Glomerular endothelial cell (primary cell): ENCODE measurements at regions not wholly inside any gene's neighbourhood (a gene's known extent, or its start where the extent isn't known, plus 50 kb on each side); places are given as distances from the start of the nearest gene placed in this dataset.
"Not testable (repeated sequence)": the region's sequence is repeated elsewhere in the genome, so short reads cannot be mapped to it uniquely, and the experiment has no call there.

ENCODE experiments used
- DNase-seq: peaks from one replicate; pipeline ENCODE4 v3.0.0-alpha.2; 2011; ENCODE audit warnings: low read depth, low spot score; ENCODE audit errors: extremely low read depth

DNA sequence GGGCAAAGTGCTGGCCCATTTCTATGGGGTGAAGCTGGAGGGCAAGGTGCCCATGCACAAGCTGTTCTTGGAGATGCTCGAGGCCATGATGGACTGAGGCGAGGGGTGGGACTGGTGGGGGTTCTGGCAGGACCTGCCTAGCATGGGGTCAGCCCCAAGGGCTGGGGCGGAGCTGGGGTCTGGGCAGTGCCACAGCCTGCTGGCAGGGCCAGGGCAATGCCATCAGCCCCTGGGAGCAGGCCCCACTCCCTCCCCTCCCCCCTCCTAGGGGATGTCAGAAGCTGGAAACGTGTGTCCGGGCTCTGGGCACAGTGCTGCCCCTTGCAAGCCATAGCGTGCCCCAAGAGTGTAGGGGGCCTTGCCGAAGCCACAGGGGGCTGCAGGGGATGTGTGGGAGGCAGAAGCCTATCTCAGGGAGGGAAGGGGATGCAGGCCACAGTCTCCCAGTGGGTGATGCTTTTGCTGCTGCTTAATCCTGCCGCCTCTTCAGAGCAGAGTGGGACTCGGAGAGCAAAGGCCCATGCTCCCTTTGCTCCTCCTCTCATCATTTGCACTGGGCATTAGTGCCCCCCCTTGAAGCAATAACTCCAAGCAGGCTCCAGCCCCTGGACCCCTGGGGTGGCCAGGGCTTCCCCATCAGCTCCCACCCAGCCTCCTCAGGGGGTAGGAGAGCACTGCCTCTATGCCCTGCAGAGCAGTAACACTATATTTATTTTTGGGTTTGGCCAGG, 85.2 kb downstream of the MRPL57 start:
- not testable (repeated sequence) for DNase-seq

DNA sequence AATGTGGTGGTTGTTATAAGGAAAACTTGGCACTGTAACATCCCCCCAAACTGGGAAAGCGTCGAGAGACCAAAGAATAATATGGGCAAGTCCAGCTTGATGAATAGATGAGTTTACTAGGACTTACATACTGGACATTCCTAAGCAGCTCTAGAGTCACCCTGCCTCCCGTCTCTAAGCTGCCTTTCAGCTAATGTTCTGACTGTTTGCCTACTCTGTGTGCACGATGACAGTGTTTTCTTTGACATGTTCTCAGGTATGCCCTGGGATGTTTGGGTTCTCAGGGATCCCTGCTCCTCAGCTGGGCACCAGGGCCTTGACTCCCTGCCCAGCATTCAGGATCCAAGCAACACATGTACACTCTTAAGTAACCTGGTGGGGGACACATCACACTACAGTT, 87.5 kb downstream of the MRPL57 start:
- not testable (repeated sequence) for DNase-seq

DNA sequence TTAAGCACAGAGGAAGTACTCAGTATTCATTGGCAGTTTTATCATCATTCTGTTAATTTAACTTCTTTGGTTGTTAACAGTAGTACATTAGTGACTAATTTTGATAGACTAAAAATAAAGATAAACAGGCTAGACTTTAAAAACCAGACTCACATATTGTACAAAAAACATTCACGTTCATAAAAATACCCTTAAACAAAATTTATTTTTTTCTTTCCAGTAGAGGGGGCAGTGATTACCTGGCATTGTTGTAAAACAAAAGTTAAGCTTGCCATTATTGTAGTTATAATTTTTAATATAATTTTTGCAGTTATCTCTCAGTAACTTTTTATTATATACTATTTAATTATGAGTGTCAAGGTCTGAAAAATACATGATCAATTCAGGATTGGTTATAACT, 92.0 kb downstream of the MRPL57 start:
- DNase-seq = not testable (repeated sequence)

DNA sequence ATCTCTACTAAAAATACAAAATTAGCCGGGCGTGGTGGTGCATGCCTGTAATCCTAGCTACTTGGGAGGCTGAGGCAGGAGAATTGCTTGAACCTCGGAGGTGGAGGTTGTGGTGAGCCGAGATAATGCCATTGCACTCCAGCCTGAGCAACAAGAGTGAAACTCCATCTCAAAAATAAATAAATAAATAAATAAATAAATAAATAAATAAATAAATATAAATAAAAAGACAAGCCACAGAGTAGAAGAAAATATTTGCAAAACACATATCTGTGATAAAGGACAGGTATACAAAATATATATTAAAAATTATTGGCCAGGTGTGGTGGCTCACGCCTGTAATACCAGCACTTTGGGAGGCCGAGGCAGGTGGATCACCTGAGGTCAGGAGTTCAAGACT, 96.0 kb downstream of the MRPL57 start:
- not testable (repeated sequence) for DNase-seq

DNA sequence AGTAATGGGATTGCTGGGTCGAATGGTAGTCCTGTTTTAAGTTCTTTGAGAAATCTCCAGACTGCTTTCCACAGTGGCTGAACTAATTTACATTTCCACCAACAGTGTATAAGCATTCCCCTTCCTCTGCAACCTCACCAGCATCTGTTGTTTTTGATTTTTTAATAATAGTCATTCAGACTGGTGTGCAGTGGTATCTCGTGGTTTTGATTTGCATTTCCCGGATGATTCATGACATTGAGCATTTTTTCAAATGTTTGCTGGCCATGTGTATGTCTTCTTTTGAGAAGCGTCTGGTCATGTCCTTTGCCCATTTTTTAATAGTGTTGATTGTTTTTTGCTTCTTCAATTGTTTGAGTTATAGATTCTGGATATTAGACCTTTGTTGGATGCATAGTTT, 98.0 kb downstream of the MRPL57 start:
- DNase-seq = not testable (repeated sequence)

DNA sequence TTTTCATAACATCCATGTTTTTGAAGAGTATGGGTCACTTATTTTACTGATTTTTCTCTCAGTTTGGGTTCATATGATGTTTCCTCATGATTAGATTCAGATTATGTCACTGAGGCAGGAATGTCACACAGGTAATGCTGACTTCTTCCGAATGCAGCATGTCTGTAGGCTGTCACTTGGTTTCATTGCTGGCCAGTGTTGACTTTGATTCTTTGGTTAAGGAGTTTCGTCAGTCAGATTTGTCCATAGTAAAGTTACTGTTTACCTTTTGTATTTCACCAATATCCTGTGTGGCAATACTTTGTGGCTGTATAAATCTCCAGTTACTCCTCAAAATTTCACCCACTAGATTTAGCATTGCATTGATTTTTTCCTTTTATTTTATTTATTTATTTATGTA, 105.6 kb downstream of the MRPL57 start:
- DNase-seq = no peak

DNA sequence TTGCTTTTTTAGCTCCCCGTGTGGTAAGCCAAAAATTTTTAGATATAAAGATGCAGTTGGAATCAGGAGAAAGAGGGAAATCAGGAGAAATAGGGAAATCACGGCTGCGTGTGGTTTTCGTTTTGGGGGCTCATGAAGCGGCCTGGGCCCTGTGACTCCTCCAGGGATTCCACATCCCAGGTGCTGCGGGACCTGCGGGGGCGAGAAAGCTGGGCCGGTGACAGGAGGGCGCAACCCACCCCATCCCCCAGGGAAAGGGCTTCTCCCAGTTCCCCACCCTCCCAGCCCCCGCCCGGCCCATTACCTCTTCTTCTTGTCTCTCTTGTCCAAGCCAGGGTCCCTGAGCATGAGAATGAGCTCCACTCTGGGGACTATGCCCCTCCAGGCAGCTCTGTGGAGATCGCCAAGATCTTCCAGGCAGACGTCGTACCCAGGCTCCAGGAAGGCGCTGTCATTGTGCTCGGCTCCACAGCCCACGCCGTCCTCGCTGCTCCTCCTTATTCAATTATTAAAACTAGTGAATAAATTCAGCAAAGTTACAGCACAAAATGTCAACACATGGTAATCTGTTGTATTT, 111.0 kb downstream of the MRPL57 start:
- DNase-seq = no peak

DNA sequence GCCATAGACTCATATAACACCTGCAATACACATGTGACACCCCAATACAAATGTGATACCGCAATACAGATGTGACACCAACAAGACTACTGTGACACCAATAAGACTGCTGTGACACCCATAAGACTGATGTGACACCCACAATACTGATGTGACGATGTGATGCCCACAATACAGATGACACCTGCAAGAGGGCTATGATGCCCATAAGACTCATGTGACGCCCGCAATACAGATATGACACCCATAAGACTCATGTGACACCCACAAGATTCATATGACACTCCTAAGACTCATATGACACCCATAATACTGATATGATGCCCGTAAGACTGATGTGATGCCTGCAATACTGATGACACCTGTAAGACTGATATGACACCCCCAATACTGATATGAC, 113.0 kb downstream of the MRPL57 start:
- DNase-seq = no peak

DNA sequence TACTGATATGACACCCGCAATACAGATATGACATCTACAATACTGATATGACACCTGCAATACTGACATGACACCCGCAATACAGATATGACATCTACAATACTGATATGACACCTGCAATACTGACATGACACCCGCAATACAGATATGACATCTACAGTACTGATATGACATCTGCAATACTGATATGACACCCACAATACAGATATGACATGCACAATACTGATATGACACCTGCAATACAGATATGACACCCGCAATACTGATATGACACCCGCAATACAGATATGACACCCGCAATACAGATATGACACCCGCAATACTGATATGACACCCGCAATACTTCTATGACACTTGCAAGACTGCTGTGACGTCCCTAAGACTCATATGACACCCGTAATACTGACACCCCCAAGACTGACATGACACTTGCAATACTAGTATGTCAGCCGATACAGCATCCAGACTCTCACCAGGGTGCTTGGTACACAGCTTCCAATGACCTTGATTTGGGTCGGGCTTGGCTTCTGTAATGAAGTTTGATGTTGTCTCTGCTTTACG, 114.1 kb downstream of the MRPL57 start:
- not testable (repeated sequence) for DNase-seq

DNA sequence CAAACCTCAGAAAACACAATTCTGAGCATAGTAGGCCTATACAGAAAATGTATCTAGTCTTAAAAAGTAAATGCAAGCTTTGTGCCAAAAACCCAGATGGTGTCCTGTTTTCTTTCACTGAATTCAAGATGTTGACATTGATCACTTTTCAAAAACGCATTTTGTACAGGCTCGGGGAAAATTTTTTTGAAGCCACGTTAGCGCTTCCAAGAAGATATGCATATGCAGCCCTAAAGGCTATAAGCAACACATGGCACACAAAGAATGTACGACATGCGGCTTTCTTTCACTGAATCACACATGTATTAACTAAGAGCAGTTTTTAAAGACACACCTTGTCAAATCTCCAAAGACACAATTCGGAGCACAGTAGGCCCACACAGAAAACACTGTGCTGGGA, 115.4 kb downstream of the MRPL57 start:
- DNase-seq = no peak

DNA sequence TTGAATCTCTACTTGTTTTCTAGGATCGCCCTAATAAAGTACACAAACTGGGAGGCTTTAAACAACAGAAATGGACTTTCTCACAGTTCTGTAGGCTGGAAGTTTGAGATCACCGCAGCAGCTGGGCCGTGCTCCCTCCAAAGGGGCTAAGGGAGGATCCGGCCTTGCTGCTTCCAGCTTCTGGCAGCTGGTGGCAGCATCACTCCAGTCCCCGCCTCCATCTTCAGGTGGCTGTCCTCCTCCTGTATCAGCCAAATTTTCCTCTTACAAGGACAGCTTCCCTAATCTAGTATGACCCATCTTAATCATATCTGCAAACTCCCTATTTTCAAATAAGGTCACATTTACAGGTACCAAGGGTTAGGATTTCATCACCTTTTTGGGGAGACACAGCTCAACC, 120.5 kb downstream of the MRPL57 start:
- not testable (repeated sequence) for DNase-seq

DNA sequence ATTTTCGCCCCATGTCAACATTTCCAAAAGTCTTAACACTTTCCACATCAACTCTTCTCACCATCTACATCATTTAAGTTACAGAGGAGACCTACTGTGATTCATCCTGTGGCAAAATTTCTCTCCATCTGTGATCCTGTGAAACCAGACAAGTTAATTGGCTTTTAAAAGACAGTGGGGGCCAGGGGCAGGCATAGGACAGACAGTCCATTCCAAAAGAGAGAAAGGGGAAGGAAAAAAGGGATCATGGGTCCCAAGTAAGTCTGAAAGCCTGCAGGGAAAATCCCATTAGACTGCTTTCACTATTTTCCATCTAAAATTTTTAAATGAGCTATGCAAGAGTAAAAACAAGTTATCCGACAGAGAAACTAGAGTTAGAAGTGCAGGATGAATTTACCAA, 121.0 kb downstream of the MRPL57 start:
- no peak for DNase-seq

DNA sequence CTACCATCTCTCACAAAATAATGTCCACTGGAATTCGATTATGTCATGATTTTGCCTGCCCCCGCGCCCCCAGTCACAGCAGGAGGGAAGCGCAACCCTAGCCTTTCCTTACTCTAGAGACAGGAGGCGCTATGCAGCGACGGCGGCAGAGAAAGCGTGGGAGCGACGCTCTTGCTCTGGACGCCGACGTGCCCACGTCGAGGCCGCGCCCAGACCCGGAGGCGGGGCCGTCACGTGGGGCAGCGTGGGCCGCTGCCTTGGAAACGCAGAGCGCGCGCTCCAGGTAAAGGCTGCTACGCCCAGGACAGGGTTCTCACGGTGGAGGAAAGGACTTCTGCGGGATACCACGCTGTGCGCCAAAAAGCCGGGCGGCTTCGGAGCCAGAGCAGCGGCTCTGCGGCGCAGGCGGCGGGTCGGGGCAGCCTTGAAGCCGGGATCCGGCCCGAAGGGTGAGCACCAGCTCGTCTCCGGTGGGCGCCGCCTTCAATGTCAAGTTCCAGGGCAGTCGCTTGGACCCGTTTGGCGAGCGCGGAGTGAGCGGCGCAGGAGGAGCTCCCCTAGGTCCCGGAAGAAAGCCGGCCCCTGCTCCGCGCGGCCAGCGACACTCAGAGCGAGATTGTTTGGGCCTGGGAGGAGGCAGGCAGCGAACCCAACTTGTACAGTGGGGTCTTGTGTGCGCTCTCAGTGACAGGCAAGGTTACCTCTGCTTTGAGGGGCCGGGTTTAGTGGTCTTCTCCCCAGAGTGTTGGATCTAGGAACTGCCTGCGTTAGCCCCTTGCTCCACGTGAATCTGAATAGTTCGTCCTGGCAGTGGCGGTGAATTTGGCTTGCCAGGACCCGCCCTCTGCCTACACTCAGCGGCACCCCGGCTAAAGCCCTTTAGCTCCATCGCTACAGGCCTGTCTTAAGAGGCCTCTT, 121.7 kb downstream of the MRPL57 start:
- DNase-seq = peak; percentile 25

DNA sequence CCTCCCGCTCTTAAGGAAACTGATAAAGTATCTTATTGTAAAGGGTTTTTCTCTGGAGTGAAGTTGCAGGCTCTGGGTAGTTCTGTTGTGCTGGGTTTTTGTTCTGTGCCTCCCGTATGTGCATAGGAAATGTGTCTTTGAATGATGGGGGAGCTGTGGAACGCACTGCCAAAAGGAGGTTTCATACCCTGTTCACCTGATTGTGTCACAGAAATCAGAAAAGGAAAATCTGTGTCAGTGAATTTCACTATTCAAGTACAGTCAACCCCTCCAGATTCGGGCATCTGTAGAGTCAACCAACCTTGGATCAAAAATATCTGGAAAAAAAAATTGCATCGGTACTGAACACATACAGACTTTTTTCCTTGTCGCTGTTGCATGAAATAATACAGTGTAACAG, 127.8 kb downstream of the MRPL57 start:
- DNase-seq = no peak

DNA sequence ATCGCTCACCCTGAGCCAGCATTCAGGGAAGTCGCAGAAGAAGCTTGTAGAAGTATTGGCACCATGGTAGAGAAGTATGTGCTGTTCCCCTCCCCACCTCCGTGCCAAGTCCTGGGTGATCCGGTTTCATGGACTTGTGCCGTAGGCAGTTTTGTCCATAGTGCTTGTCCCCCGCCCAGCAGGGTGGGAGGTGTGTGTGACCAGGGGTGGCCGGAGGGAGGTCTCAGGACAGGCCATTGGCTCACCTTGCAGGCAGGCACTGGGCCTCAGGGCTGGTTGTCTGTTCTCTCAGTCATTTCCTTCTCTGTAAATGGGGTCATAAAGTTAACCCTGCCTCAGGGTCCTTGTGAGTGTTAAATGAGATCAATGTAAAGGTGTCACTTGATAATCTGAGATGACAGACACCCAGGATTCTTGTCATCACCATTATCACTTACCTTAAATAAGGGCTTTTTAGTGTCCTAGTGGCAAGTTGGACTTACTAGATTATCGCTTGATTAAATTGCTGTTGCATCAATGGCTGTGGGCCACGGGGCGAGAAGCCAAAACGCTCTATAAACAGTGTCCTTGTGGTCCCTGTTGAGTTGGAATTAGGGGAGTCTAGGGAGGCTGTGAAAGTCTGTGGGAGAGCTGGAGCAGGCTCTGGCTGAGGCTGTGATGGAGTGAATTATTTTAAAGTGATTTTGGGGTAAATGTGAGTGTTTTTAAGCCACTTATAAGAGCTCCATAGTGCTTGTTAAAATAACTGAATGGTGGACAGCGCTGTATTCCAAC, 130.0 kb downstream of the MRPL57 start:
- not testable (repeated sequence) for DNase-seq

DNA sequence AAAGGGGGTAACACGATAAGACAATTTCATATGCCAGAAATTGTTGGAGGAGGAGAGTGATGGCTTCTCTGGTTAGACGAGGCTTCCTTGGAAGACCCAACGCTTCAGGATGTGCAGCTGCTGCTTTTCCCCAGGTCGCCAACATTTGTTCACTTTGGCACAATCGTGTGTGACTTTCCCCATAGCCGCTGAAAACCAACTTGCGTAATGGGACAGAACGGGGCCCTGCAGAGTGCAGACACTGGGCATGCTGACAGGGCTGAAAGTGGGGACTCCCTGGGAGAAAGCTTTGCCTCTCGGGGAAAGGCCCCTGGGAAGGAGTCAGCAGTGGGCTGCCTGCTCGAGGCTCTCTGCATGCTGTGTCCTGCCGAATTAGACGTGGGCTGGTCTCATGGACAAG, 130.7 kb downstream of the MRPL57 start:
- not testable (repeated sequence) for DNase-seq

DNA sequence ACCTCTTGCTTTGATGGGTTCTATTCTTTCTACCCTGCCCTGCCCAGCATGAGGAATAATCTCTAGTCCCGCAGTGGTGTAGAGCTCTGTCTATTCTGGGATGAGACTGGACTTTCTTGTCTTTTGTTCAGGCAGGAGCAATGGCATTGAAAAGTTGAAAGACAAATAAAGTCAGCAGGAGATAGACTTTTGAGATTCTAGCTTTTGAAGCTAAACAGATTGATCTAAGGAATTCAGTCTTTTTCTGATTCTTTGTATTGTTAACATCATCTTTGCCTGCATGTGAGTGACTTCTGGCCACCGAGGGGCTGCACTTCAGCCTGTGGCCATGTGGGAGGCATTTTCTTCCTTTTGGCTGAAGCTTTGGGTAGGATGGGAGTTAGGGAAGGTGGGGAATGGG, 132.4 kb downstream of the MRPL57 start:
- no peak for DNase-seq

DNA sequence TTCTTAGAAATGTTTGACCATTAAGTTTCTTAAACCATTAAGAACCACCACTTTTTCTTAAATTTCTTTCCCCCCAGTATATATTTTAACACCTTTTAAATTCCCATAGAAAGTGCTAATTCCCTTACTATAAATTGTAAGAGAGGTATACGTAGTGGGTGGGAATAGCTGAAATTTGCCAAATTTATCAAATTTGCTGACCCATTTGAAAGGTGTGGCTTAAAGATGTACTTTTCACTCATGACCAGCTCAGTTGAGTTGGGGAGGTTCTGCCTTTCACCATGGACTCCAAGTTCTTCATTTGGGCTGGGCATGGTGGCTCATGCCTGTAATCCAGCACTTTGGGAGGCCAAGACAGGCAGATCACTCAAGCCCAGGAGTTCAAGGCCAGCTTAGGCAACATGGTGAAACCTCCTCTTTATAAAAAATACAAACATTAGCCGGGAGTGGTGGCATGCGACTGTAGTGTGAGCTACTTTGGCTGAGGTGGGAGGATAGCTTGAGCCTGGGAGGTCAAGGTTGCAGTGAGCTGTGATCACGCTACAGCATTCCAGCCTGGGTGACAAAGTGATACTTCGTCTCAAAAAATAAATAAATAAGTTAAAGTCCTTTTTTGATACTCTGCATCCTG, 133.2 kb downstream of the MRPL57 start:
- no peak for DNase-seq

DNA sequence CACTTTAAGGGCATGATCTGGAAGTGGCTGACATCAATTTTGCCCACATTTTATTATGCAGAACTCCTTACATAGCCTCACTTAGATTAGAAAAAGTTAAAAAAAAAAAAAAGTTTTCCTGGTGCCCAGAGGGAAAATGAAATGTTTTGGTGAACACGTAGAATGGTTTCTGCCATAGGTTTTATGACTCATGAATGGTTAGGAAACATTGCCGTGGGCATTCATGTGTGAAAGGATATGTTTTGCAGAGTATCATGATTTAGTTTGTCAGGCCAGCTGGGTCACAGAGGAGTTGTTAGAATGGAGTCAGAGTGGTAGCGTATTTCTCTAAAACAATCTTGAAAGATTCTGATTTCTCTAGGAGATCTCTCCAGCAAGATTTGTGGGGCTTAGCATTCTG, 133.8 kb downstream of the MRPL57 start:
- no peak for DNase-seq

DNA sequence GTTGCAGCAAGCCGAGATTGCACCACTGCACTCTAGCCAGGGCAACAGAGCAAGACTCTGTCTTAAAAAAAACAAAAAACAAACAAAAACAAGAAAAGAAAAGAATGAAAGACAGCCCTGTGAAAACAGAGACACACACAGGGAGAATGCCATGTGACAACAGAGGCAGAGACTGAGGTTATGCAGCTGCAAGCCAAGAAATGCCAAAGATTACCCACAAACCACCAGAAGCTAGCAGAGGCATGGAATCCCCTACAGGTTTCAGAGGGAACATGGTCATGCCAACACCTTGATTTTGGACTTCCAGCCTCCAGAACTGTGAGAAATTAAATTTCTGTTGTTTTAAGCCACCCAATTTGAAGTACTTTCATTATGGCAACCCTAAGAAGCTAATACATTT, 138.5 kb downstream of the MRPL57 start:
- not testable (repeated sequence) for DNase-seq
